Activated gamma-delta T cell (primary cell): ENCODE measurements at regions not wholly inside any gene's neighbourhood (a gene's known extent, or its start where the extent isn't known, plus 50 kb on each side); places are given as distances from the start of the nearest gene placed in this dataset.

Experiments used
- DNase-seq: peaks from one replicate; lab custom pipeline; 2025; lab: John Stamatoyannopoulos, UW

DNA sequence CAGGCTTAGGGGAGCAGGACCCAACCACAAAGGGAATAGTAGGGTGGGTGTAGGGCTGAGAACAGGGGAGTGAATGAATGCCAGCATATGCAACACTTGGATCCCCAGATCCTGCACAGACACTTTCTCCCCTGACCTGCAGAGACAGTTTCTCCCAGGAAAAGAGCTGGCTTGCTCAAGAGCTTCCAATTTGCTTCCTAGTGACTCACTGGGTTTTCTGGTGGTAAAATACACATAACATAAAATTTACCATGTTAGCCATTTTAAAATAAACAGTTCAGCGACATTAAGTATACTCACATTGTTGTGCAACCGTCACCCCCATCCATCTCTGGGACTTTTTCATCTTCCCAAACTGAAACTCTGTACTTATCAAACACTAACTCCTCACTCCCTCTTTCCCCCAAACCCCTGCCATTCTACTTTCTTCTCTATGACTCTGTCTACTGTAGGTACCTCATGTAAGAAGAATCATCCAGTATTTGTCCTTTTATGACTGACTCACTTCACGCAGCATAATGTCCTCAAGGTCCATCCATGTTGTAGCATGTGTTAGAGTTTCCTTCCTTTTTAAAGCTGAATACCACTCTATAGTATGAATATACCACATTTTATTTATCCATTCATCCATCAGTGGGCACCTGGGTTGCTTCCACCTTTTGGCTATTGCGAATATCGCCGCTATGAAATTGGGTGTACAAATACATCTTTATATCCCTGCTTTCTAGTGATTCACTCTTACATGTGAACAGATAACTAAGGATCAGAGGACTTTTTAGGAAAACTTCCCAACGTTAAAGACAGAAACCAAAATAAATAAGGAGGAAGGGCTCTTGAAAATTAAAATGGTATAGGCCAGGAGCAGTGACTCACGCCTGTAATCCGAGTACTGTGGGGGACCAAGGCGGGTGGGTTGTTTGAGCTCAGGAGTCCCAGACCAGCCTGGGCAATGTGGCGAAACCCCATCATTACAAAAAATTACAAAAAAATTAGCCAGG, 95.6 kb upstream of the TJP1 start:
- DNase-seq = no peak

- no peak for DNase-seq
Observed at GRCh38 chr15:29914511-29914926, 92.3 kb upstream of the TJP1 start.

- no peak for DNase-seq
Observed at GRCh38 chr15:29913528-29914135, 91.4 kb upstream of the TJP1 start.

DNA sequence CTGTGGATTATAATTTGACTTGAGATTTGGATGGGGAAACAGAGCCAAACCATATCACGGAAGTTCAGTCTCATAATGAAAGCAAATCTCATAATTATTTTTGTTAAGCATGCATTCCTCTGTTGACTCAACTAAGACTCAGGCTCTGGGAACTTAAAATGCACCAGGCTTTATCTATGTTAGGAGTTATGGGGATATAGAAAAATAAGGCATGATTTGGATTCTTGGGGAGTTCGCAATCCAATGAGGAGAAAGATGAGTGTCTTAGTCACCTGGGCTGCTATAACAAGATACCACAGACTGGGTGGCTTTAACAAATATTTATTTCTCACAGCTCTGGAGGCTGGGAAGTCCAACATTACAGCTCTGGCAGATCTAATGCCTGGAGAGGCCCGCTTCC, 89.4 kb upstream of the TJP1 start:
- no peak for DNase-seq

- DNase-seq = no peak
Observed at GRCh38 chr15:29910068-29910467, 87.8 kb upstream of the TJP1 start.

DNA sequence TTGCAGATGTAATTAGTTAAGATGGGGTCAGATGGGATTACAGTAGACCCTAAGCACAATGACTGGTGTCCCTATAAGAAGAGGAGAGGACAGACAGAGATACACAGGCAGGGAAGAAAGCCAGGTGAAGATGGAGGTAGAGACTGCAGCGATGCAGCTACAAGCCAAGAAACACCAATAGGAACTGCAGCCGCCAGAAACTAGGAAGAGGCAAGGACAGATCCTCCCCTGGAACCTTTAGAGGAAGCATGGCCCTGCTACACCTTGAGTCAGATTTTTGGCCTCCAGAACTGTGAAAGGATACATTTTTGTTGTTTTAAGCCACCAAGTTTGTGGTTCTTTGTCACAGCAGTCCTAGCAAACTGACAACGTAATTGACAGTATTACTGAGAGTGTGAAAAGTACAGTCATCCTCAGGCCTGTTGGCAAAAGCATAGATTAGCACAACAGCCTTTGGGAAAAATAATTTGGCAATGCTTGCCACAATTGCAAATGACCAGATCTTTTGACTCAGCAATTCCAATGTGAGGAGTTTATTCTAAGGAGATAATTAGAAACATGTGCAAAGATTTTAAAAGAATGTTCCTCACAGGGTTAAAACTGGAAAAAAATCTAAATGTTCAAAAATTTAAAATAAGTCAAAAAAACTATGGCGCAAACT, 82.6 kb upstream of the TJP1 start:
- DNase-seq = no peak

DNA sequence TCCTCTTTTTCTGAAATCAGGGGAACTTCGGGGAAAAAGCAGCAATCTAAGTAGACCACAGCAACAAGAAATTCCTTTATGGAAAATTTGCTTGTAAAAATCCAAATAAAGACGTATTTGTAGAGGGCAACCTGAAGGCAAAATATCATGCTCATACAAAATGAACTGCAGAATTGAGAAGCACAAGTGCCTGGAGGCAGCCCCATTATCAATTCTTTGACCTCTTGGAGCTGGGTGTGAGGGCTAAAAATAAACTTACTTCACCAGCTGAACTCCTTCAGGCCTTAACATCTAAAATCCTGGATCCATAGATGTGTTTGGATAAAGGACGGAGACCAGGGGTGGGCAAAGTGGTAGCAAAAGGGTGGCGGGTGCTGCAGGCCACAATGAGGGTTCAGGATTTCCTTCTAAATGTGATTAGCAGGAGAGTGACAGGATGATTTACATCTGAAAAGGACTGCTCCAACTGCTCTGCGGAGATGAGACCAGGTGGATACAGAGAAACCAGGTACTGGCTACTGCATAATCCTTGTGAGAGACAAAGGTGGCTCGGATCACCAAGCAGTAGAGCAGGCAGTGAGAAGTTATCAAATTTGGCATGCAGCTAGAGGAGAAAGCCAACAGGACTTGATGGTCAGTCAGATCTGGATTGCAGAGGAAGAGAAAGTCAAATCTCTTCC, 81.7 kb upstream of the TJP1 start:
- DNase-seq = no peak

GRCh38 chr15:29903028-29903427, 80.8 kb upstream of the TJP1 start:
- no peak for DNase-seq

DNA sequence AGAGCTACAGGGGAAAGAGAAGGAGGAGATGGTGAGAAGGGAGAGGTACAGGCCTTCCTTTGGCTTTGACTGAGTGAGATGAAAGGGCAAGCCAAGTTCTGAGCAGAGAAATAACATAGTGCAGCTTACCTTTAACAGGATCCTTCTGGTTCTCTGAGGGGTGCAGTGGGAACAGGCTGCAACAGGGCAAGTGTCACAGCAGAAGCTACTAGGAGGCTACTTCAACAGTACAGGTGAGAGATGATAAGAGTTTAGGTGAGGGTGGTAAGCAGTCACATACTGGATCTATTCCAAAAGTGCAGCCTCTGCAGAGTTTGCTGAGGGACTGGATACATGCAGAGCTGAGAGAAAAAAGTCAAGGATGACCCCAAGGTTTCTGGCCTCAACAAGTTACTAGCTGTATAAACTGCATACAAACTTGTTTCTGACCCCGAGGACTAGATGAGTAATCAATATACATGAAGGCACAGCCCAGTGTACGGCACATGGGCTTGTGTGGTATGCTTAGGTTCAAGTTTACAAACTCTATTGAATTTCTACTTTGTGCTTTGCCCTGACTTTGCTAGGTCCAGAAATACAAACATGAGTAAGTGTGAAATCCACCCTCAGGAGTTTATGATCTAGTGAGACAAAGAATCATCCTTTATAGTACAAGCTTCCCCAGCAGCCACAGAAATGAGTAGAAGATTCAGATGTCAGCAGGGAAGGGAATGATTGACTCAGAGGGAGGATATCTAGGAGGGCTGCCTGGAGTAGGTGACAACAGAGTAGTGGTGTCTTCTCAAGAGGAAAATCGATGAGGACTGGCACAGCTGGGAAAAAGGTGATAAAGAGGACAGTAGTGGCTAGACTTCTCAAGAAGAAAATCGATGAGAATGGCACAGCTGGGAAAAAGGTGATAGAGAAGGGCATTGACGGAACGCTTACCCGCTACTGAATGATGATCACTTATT, 78.2 kb upstream of the TJP1 start:
- no peak for DNase-seq

- DNase-seq = no peak
Observed at GRCh38 chr15:29896062-29896461, 73.8 kb upstream of the TJP1 start.

- DNase-seq = no peak
Observed at GRCh38 chr15:29891096-29891457, 68.8 kb upstream of the TJP1 start.

- DNase-seq = no peak
Observed at GRCh38 chr15:29890336-29891095, 68.2 kb upstream of the TJP1 start.

- no peak for DNase-seq
Observed at GRCh38 chr15:29889542-29890329, 67.5 kb upstream of the TJP1 start.

DNA sequence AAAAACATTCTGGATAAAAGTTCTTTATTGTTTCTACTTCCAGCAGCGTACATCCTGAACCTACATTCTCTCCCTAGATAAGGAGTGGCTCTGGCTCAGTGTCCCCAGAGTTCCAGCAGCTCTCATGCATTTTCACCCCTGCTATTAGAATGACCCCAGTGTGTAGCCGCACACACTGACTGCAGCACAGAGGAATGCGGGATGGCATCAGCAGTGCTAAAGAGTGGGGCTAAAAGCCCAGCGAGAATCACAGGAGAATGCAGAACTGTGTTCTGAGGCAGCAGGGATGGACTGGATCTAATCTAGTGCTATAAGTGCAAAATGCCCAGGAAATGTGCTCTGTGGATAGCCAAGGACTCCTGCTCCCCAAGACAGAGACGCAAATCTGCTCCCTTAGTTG, 66.4 kb upstream of the TJP1 start:
- DNase-seq = no peak

GRCh38 chr15:29887721-29888120, 65.5 kb upstream of the TJP1 start:
- DNase-seq = no peak

GRCh38 chr15:29885183-29885582, 62.9 kb upstream of the TJP1 start:
- DNase-seq = no peak

- DNase-seq = no peak
Observed at GRCh38 chr15:29883126-29883525, 60.9 kb upstream of the TJP1 start.

GRCh38 chr15:29880886-29881285, 58.6 kb upstream of the TJP1 start:
- no peak for DNase-seq

DNA sequence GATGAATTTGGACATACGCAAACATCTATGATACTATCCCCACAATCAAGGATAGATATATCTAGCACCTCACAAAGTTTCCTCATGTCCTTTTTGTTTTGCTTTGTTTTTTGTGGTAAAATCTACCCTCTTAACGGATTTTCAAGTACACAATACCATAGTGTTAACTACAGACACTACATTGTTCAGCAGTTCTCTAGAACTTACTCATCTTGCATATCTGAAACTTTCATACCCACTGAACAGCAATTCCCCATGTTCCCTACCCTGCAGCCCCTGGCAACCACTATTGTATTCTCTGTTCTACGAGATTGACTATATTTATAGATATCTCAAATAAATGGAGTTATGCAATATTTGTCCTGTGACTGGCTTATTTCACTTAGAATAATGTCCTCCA, 58.1 kb upstream of the TJP1 start:
- DNase-seq = no peak

DNA sequence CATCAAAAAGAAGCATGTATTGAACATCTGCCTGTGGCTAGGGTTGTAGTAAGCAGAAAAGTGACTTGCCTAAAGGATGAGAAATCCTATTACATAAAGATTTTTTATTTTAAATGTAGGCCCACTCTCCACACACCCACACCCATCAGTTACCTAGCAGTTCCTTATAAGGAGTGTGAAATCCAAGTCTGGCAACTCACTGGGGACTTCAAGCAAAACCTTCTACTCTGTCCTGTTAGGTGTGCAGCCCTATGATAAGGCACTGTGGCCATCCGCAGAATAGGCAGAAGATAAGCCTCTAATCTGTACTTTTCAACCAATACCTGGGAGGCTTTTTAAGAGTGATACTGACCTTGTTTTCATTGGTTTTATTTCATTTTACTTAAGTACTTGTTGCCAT, 52.7 kb upstream of the TJP1 start:
- DNase-seq = no peak
